NB4 (cell line): ENCODE measurements at regions not wholly inside any gene's neighbourhood (a gene's known extent, or its start where the extent isn't known, plus 50 kb on each side); places are given as distances from the start of the nearest gene placed in this dataset.

Source experiments
- CTCF ChIP-seq: IDR thresholded peaks from one replicate; pipeline ENCODE4 v1.5.1; 2012; ENCODE audit warnings: low read depth, low read length
- MYC ChIP-seq: IDR thresholded peaks from 2 replicates; pipeline ENCODE4 v1.6.1; 2011; ENCODE audit warnings: low read depth, low read length
- POLR2A ChIP-seq: IDR thresholded peaks from 2 replicates; pipeline ENCODE4 v1.6.1; 2011; ENCODE audit warnings: mild to moderate bottlenecking; ENCODE audit not compliant: insufficient read length; ENCODE audit errors: extremely low read depth
- TF ChIP-seq, protein P1 (sequence below): IDR thresholded peaks from 2 replicates; pipeline ENCODE4 v1.6.1; 2011; ENCODE audit warnings: low read depth, low read length

GRCh38 chr12:105921055-105921454 is 217.7 kb downstream of the NUAK1 start:
- TF ChIP-seq CTCF (no peak), POLR2A (no peak), MYC (no peak)
- TF ChIP-seq, protein P1, sequence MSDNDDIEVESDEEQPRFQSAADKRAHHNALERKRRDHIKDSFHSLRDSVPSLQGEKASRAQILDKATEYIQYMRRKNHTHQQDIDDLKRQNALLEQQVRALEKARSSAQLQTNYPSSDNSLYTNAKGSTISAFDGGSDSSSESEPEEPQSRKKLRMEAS, result no peak
